Thoracic aorta (tissue), 2 donors: ENCODE measurements at regions not wholly inside any gene's neighbourhood (a gene's known extent, or its start where the extent isn't known, plus 50 kb on each side); places are given as distances from the start of the nearest gene placed in this dataset.

Source experiments
- ATAC-seq: fragments of 150-250 bp; one replicate; pipeline ENCODE4 v1.8.0; 2017; ENCODE audit warnings: low read depth; ENCODE audit not compliant: insufficient number of reproducible peaks, low FRiP score
- DNase-seq: peaks from one replicate; pipeline ENCODE4 v3.0.0-alpha.2; 2020; ENCODE audit warnings: low spot score
- H3K27ac ChIP-seq, 2 donors: fragments of 200-600 bp; sonication (generic); 1 replicate in 1 of 2; 2 replicates in 1 of 2; pipeline ENCODE4 v1.5.1; 2016; ENCODE audit warnings: mild to moderate bottlenecking in 2 of 2, moderate library complexity in 2 of 2
- H3K27me3 ChIP-seq: fragments of 200-600 bp; sonication (generic); replicated peaks from 2 replicates; pipeline ENCODE4 v1.6.0; 2016; ENCODE audit warnings: mild to moderate bottlenecking; ENCODE audit not compliant: insufficient read depth
- H3K36me3 ChIP-seq: fragments of 200-600 bp; sonication (generic); one replicate; pipeline ENCODE4 v1.5.1; 2016
- H3K4me1 ChIP-seq, 2 donors: fragments of 200-600 bp; sonication (generic); 1 replicate in 1 of 2; 2 replicates in 1 of 2; pipeline versions ENCODE4 v1.5.1 to v1.6.0; 2016; ENCODE audit warnings: low read depth in 2 of 2, mild to moderate bottlenecking in 1 of 2; ENCODE audit not compliant: control insufficient read depth in 1 of 2
- H3K4me3 ChIP-seq: fragments of 200-600 bp; sonication (generic); 2 replicates; pipeline ENCODE4 v1.5.1; 2016; ENCODE audit warnings: mild to moderate bottlenecking
- H3K9me3 ChIP-seq: fragments of 200-600 bp; sonication (generic); 2 replicates; pipeline ENCODE4 v1.5.1; 2016
- CTCF ChIP-seq: fragments of 200-600 bp; sonication (generic); IDR thresholded peaks from one replicate; pipeline ENCODE4 v1.5.1; 2019; ENCODE audit warnings: antibody characterized with exemption

- Histone ChIP-seq H3K4me1 (no peaks in the 10 kb centered on the region), H3K9me3 (no peaks in the 10 kb centered on the region), H3K36me3 (no peaks in the 10 kb centered on the region), H3K4me3 (no peak overlapping the region), H3K27ac (no peak overlapping the region), H3K27me3 (no peaks in the 10 kb centered on the region)
- no peak for TF ChIP-seq CTCF
- no peak for ATAC-seq
- DNase-seq, result no peak
Observed at GRCh38 chr5:40268088-40268487, 411.6 kb upstream of the PTGER4 start.

GRCh38 chr5:40266952-40267351, 412.8 kb upstream of the PTGER4 start:
- ATAC-seq (no peak), DNase-seq (no peak)
- no peaks in the 10 kb centered on the region for H3K36me3 ChIP-seq
- H3K4me1 ChIP-seq, result no peaks in the 10 kb centered on the region
- no peaks in the 10 kb centered on the region for H3K27me3 ChIP-seq
- no peak for TF ChIP-seq CTCF
- H3K27ac ChIP-seq, result no peak overlapping the region
- H3K4me3 ChIP-seq, result no peak overlapping the region
- no peaks in the 10 kb centered on the region for H3K9me3 ChIP-seq

- ATAC-seq (no peak), DNase-seq (no peak)
- H3K27me3 ChIP-seq, result no peaks in the 10 kb centered on the region
- H3K4me1 ChIP-seq, result no peaks in the 10 kb centered on the region
- no peak overlapping the region for H3K27ac ChIP-seq
- H3K9me3 ChIP-seq, result no peaks in the 10 kb centered on the region
- no peaks in the 10 kb centered on the region for H3K36me3 ChIP-seq
- no peak for TF ChIP-seq CTCF
- H3K4me3 ChIP-seq, result no peak overlapping the region
Observed at GRCh38 chr5:40261984-40262383, 417.7 kb upstream of the PTGER4 start.

GRCh38 chr5:40260361-40260760, 419.4 kb upstream of the PTGER4 start:
- Histone ChIP-seq H3K27me3 (no peaks in the 10 kb centered on the region), H3K4me3 (no peak overlapping the region), H3K4me1 (no peaks in the 10 kb centered on the region), H3K9me3 (no peaks in the 10 kb centered on the region), H3K36me3 (no peaks in the 10 kb centered on the region), H3K27ac (no peak overlapping the region)
- ATAC-seq (no peak), DNase-seq (no peak)
- TF ChIP-seq CTCF, result no peak

GRCh38 chr5:40258222-40258621, 421.5 kb upstream of the PTGER4 start:
- DNase-seq (no peak), ATAC-seq (no peak)
- no peaks in the 10 kb centered on the region for H3K36me3 ChIP-seq
- no peak overlapping the region for H3K27ac ChIP-seq
- TF ChIP-seq CTCF, result no peak
- no peaks in the 10 kb centered on the region for H3K4me1 ChIP-seq
- H3K9me3 ChIP-seq, result no peaks in the 10 kb centered on the region
- no peak overlapping the region for H3K4me3 ChIP-seq
- no peaks in the 10 kb centered on the region for H3K27me3 ChIP-seq
